ENCODE measurements at regions not wholly inside any gene's neighbourhood (a gene's known extent, or its start where the extent isn't known, plus 50 kb on each side); places are given as distances from the start of the nearest gene placed in this dataset.

DNA sequence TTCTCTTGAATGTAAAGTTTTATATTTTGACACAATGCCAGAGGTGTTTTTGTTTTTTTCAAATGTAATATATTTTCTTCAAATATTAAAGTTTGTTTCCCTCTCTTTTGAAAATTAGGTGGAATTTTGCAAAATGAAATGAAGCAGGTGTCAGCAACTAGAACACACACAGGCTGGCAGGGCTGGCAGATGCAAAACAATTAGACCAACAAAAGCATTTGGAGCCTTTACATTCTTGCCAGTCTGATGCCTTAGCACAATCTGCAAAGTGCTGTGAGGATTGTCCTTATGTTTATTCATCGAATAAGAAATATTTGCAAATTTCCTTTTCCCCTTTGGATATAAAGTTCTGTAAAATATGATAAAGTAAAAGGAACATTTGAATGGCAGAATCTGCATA is 1063.9 kb downstream of the CDH9 start:
- no peak overlapping the region for H3K9ac ChIP-seq (ENCODE audit: insufficient read depth, low read depth, low read length)
- FAIRE-seq (no peak), DNase-seq (ENCODE audit: low spot score) (no peak), ATAC-seq (no peak)
- intact Hi-C loops (cut with micrococcal nuclease; ENCODE audit: unreplicated experiment) = no loop called here
- no TSS peak for BruUV-seq (replicated peaks)
- H3K79me2 ChIP-seq (ENCODE audit: insufficient read depth, low read length) = no peaks in the 10 kb centered on the region
- H2AFZ ChIP-seq (ENCODE audit: low read length) = no peak overlapping the region
- TF ChIP-seq TRIM22 (IDR thresholded peaks at IDR 0.05) = no peak
- no peak for TF ChIP-seq SNAPC4 (CRISPR knock-in tag; IDR thresholded peaks at IDR 0.05)
- no peak for TF ChIP-seq ZNF234 (CRISPR knock-in tag; conservative IDR thresholded peaks at IDR 0.05)
- no peak for TF ChIP-seq ZNF367 (CRISPR knock-in tag; IDR thresholded peaks at IDR 0.05; ENCODE audit: borderline replicate concordance)
- no peak for TF ChIP-seq MEIS2 (CRISPR knock-in tag; IDR thresholded peaks at IDR 0.05)
- TF ChIP-seq, protein P1, sequence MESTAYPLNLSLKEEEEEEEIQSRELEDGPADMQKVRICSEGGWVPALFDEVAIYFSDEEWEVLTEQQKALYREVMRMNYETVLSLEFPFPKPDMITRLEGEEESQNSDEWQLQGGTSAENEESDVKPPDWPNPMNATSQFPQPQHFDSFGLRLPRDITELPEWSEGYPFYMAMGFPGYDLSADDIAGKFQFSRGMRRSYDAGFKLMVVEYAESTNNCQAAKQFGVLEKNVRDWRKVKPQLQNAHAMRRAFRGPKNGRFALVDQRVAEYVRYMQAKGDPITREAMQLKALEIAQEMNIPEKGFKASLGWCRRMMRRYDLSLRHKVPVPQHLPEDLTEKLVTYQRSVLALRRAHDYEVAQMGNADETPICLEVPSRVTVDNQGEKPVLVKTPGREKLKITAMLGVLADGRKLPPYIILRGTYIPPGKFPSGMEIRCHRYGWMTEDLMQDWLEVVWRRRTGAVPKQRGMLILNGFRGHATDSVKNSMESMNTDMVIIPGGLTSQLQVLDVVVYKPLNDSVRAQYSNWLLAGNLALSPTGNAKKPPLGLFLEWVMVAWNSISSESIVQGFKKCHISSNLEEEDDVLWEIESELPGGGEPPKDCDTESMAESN (CRISPR knock-in tag; conservative IDR thresholded peaks at IDR 0.05) = no peak
- no peak for TF ChIP-seq ZBTB38 (CRISPR knock-in tag; IDR thresholded peaks at IDR 0.05)
- TF ChIP-seq ZNF572 (CRISPR knock-in tag; IDR thresholded peaks at IDR 0.05) = no peak
- TF ChIP-seq CHCHD3 (CRISPR knock-in tag; IDR thresholded peaks at IDR 0.05) = no peak
- no peak overlapping the region for H3K4me2 ChIP-seq (ENCODE audit: low read depth, low read length)
- CTCF ChIA-PET (ENCODE audit: low intra/inter-chr PET ratio, low total read pairs) = no interaction called here
- H3K27me3 ChIP-seq (ENCODE audit: control insufficient read depth in 1 of 2, insufficient read depth in 2 of 2, low read length in 2 of 2) = no peaks in the 10 kb centered on the region
- 3% methylated on average over 1 of the region's 1 CpG for WGBS (ENCODE audit: low lambda C conversion rate)
- POLR2A ChIA-PET = no interaction called here
- H3K9me3 ChIP-seq (ENCODE audit: low read length) = peaks cover 75% of the 10 kb centered on the region
- H3K4me1 ChIP-seq (ENCODE audit: insufficient read depth, low read length) = no peaks in the 10 kb centered on the region
- no peak overlapping the region for H3K4me3 ChIP-seq (replicated peaks in 1 of 3; ENCODE audit: insufficient read depth in 1 of 3, low read depth in 2 of 3, low read length in 3 of 3)
- no peaks in the 10 kb centered on the region for H4K20me1 ChIP-seq (ENCODE audit: insufficient read depth, low read length)
- no peaks in the 10 kb centered on the region for H3K36me3 ChIP-seq (replicated peaks in 1 of 2; ENCODE audit: control insufficient read depth in 1 of 2, insufficient read depth in 2 of 2, low read length in 2 of 2)
- in situ Hi-C loops (cut with HindIII; ENCODE audit: extremely low pct_ligation_motif_present, low pct_unique_long_range_greater_than_20kb) = no loop called here
- no peak overlapping the region for H3K27ac ChIP-seq (ENCODE audit: extremely low read length, insufficient read depth, low read length)
